SK-N-SH treated with all-trans-retinoic acid at 6 μM for 48 hours (cell line): ENCODE measurements at regions not wholly inside any gene's neighbourhood (a gene's known extent, or its start where the extent isn't known, plus 50 kb on each side); places are given as distances from the start of the nearest gene placed in this dataset.

Experiments used
- ARNTL ChIP-seq: fragments of 450-650 bp; formaldehyde crosslinking; IDR thresholded peaks from 2 replicates; pipeline ENCODE4 v1.5.0; 2020; ENCODE audit warnings: low read depth, mild to moderate bottlenecking, moderate library complexity, borderline replicate concordance
- CREB5 ChIP-seq: fragments of 250-450 bp; sonication (Bioruptor Pico); IDR thresholded peaks from 2 replicates; pipeline ENCODE4 v1.5.1; 2020; ENCODE audit warnings: low read depth, mild to moderate bottlenecking, moderate library complexity
- CSDC2 ChIP-seq: fragments of 250-450 bp; sonication (Bioruptor Pico); IDR thresholded peaks from 2 replicates; pipeline ENCODE4 v1.5.0; 2020; ENCODE audit warnings: mild to moderate bottlenecking, moderate library complexity
- SNAI2 ChIP-seq: fragments of 250-450 bp; sonication (Bioruptor Pico); IDR thresholded peaks from 2 replicates; pipeline ENCODE4 v1.5.0; 2020; ENCODE audit warnings: mild to moderate bottlenecking, moderate library complexity
- ZC3H10 ChIP-seq: fragments of 250-450 bp; sonication (Bioruptor Pico); IDR thresholded peaks from 2 replicates; pipeline ENCODE4 v1.5.1; 2021; ENCODE audit warnings: mild to moderate bottlenecking, moderate library complexity
- ZNF565 ChIP-seq: fragments of 450-650 bp; formaldehyde crosslinking; conservative IDR thresholded peaks from 2 replicates; pipeline ENCODE4 v1.5.0; 2020; ENCODE audit warnings: low read depth, mild to moderate bottlenecking, moderate library complexity

GRCh38 chr15:47129033-47129432 lies 588.3 kb upstream of the SEMA6D start:
- no peak for TF ChIP-seq ARNTL
- no peak for TF ChIP-seq SNAI2 (CRISPR knock-in tag)
- TF ChIP-seq ZC3H10 = no peak
- no peak for TF ChIP-seq CSDC2 (CRISPR knock-in tag)
- no peak for TF ChIP-seq CREB5
- no peak for TF ChIP-seq ZNF565 (CRISPR knock-in tag)
